ENCODE measurements at regions not wholly inside any gene's neighbourhood (a gene's known extent, or its start where the extent isn't known, plus 50 kb on each side); places are given as distances from the start of the nearest gene placed in this dataset.

DNA sequence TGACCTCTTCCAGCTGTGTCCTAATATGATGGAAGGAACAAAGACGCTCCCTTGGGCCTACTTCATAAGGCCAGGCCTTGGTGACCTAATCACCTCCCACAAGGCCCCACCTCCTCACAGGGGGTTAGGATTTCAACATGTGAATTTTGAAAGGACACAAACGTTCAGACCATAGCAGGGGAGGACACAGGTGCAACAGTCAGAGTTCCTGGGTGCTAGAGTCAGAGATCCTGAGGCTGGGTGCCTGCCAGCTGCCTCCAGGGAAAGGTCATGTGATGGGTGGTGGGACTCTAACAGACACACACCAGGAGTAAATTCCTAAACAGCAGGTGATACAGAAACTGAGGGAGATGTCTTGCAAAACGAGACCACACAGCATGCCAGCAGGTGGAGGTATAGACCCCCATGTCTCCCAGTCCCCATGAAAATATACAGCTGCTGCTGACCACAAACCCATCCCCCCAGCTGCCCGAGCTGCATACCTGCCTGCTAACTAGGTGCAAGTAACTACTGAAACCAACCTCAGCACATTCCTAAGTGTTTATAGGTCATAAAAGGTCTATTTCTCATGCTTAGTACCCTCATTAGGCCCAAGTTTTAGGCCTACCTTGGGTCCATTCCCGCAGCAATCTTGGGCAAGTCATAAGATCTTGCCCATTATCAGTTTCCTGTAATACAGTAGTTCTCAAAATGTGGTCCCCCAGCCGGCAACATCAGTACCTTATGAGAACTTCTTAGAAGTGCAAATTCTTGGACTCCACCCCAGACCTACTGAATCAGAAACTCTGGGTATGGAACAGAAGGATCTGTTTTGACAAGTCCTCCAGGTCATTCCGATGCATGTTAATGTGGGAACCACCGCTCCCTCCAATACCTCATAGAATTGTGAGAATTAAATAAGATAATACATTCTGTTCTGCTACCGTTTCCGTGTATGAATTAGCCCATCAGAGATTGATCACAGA, 245.3 kb downstream of the ENC1 start:
- no peak for TF ChIP-seq CTCF (IDR thresholded peaks at IDR 0.05; ENCODE audit: low read depth, low read length)
- DNase-seq (ENCODE audit: extremely low read depth, low read depth) = no peak

- TF ChIP-seq CTCF (IDR thresholded peaks at IDR 0.05; ENCODE audit: low read depth, low read length) = no peak
- DNase-seq (ENCODE audit: extremely low read depth, low read depth) = no peak
Measured at GRCh38 chr5:74394528-74394915, 246.0 kb downstream of the ENC1 start.

- no peak for DNase-seq (ENCODE audit: extremely low read depth, low read depth)
- no peak for TF ChIP-seq CTCF (IDR thresholded peaks at IDR 0.05; ENCODE audit: low read depth, low read length)
Measured at GRCh38 chr5:74393943-74394342, 246.6 kb downstream of the ENC1 start.

- no peak for DNase-seq (ENCODE audit: extremely low read depth, low read depth)
Measured at GRCh38 chr5:74392711-74393351, 247.7 kb downstream of the ENC1 start.

DNA sequence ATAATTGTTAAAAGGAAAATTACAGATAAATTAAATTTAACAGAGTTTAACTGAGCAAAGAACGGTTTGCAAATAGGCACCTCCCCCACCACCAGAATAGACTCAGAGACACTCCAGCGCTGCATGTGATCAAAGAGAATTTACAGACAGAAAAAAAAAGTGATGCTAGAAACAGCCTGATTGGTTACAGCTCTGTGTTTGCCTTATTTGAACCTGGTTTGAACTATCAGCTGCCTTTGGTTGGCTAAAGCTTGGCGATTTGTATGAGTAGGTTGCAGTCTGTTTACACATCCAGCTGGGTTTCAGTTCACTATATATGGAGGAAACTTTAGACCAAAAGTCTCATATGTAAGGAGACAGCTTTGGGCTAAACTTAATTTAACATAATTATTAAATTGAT, 249.1 kb downstream of the ENC1 start:
- no peak for TF ChIP-seq CTCF (IDR thresholded peaks at IDR 0.05; ENCODE audit: low read depth, low read length)

More at GRCh38 chr5:74392711-74393351, 247.7 kb downstream of the ENC1 start:
- no peak for TF ChIP-seq CTCF (IDR thresholded peaks at IDR 0.05; ENCODE audit: low read depth, low read length)

DNA sequence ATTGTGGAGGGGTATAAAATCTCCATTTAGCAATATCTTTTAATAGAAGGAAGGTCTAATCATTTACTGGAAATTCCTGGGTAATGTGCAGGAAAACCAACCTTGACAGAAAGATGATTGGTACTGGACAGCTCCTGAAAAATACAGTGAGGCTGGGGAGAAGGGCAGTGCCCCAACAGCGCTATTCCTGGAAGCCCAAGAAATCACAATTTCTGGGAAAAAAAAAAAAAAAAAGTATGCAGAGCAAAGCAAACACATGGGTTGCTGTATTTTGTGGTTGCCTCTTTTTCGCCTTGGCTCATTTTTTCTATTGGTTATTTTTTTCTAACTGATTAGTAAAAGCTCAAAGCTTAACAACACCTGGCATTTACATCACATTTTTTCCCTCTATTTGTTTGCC, 249.7 kb downstream of the ENC1 start:
- TF ChIP-seq CTCF (IDR thresholded peaks at IDR 0.05; ENCODE audit: low read depth, low read length) = no peak
- DNase-seq (ENCODE audit: extremely low read depth, low read depth) = no peak

More for the DNA sequence above, 249.1 kb downstream of the ENC1 start:
- no peak for DNase-seq (ENCODE audit: extremely low read depth, low read depth)

GRCh38 chr5:74390306-74390637, 250.3 kb downstream of the ENC1 start:
- TF ChIP-seq CTCF (IDR thresholded peaks at IDR 0.05; ENCODE audit: low read depth, low read length) = no peak
- no peak for DNase-seq (ENCODE audit: extremely low read depth, low read depth)

All from AG09319 (cell line).